Activated naive CD8-positive, alpha-beta T cell treated with anti-CD3 and anti-CD28 coated beads, Interleukin-2, amount 10 ng/mL, durations not matched to agents 7 days and 5 days (primary cell): ENCODE measurements at regions not wholly inside any gene's neighbourhood (a gene's known extent, or its start where the extent isn't known, plus 50 kb on each side); places are given as distances from the start of the nearest gene placed in this dataset.

Experiments used
- ATAC-seq: fragments of 150-1000 bp; cut with Tn5 transposase; one replicate; pipeline ENCODE4 v1.10.0; 2021; ENCODE audit warnings: low read depth, moderate library complexity
- POLR2A ChIA-PET: fragments of 350-600 bp; sonication (Branson Sonifier 250); formaldehyde crosslinking; loops from one replicate; lab custom pipeline; 2021; ENCODE audit warnings: antibody characterized with exemption; lab: Charles Lee
- DNase-seq: peaks from one replicate; pipeline ENCODE4 v3.0.0; 2021
- H3K27ac Mint-ChIP-seq: one replicate; pipeline ENCODE4 v1.8.0; 2022; ENCODE audit warnings: mild to moderate bottlenecking, mixed read lengths
- H3K27me3 Mint-ChIP-seq: one replicate; pipeline ENCODE4 v1.8.0; 2022; ENCODE audit warnings: mild to moderate bottlenecking, moderate library complexity, mixed read lengths
- H3K36me3 Mint-ChIP-seq: one replicate; pipeline ENCODE4 v1.8.0; 2021; ENCODE audit warnings: mild to moderate bottlenecking, mixed read lengths
- H3K4me1 Mint-ChIP-seq: one replicate; pipeline ENCODE4 v1.8.0; 2021; ENCODE audit warnings: mixed read lengths
- H3K4me3 Mint-ChIP-seq: one replicate; pipeline ENCODE4 v1.8.0; 2022; ENCODE audit warnings: mild to moderate bottlenecking, moderate library complexity, mixed read lengths
- H3K9me3 Mint-ChIP-seq: one replicate; pipeline ENCODE4 v1.8.0; 2021; ENCODE audit warnings: mixed read lengths

DNA sequence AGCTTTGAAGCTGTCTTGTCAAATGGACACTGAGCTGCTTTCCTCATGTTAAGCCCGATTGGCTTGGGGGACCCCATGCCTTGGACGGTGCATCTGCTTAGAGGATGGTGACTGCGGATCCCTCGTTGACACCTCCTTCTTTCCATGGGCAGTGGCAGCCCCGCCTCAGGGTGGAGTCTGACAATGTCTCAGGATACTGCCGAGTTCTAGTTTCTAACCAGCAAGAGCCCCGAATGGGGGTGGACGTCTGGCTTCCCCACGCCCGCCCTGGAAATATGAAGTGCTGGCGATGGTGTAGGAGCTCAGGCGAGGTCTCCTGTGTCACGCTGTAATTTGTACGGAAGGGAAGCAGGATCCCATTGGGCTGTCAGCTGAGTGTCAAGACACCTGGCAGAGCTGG lies 106.2 kb upstream of the CTBP2 start:
- no peak for ATAC-seq
- peaks cover 2% of the 10 kb centered on the region for H3K9me3 Mint-ChIP-seq
- no peaks in the 10 kb centered on the region for H3K4me1 Mint-ChIP-seq
- POLR2A ChIA-PET = no interaction called here
- no peak overlapping the region for H3K4me3 Mint-ChIP-seq
- no peak overlapping the region for H3K27ac Mint-ChIP-seq
- DNase-seq = no peak
- H3K27me3 Mint-ChIP-seq = no peaks in the 10 kb centered on the region
- no peaks in the 10 kb centered on the region for H3K36me3 Mint-ChIP-seq

DNA sequence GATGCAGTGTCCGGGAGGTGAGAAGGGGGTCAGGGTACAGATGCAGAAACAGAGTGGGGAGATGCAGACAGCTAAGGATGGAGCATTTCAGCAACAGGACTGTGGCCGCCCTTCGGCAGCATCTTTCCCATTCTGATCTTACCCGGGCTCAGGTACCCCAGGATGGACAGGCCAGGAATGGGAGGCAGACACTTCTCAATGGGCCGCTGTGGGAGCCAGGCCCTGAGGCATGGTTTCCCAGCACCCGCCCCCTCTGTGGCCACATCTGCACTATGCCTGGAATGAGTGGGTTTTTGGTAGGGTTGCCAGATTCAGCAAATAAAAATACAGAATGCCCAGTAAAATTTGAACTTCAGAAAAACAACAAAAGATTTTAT lies 105.2 kb upstream of the CTBP2 start:
- no peak overlapping the region for H3K27ac Mint-ChIP-seq
- H3K9me3 Mint-ChIP-seq = peaks cover 5% of the 10 kb centered on the region
- no peaks in the 10 kb centered on the region for H3K4me1 Mint-ChIP-seq
- H3K27me3 Mint-ChIP-seq = no peaks in the 10 kb centered on the region
- DNase-seq (no peak), ATAC-seq (no peak)
- H3K36me3 Mint-ChIP-seq = no peaks in the 10 kb centered on the region
- POLR2A ChIA-PET = no interaction called here
- no peak overlapping the region for H3K4me3 Mint-ChIP-seq

DNA sequence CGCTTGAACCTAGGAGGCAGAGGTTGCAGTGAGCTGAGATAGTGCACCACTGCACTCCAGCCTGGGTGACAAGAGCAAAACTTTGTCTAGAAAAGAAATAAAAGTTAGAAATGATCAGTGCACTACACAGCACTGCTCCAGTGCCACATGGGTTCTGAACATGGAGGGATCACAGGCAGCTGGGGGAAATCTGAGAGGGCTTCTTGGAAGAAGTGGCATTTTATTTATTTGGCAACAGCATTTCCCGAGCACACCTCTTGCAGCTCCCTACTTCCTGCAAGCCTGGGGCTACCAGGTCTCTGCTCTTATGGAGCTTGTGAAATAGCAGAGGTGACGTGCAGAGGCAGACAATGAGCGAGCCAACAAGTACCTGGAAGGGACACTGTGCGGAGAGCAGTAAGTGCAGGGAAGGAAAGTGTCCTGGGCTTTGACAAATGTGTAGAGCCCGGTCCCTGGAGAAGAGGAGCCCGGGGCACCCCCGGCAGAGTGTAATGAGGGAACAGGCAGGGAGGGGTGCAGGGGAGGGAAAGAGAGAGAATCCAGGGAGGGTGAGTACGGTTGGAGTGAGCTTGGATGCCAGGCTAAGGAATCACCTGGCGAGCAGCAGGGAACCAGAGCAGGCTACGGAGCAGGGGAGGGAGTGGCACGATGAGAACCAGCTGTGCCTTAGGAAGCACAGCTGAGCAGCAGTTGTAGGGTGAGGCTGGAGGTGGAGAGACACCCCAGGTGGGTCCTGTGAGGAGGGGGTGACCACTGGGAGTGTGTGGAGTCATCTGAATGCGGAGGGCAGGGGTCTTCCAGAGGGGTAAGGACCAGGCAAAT lies 104.6 kb upstream of the CTBP2 start:
- no peak overlapping the region for H3K27ac Mint-ChIP-seq
- DNase-seq (no peak), ATAC-seq (no peak)
- POLR2A ChIA-PET = no interaction called here
- peaks cover 5% of the 10 kb centered on the region for H3K9me3 Mint-ChIP-seq
- no peaks in the 10 kb centered on the region for H3K4me1 Mint-ChIP-seq
- H3K36me3 Mint-ChIP-seq = no peaks in the 10 kb centered on the region
- H3K4me3 Mint-ChIP-seq = no peak overlapping the region
- H3K27me3 Mint-ChIP-seq = no peaks in the 10 kb centered on the region

DNA sequence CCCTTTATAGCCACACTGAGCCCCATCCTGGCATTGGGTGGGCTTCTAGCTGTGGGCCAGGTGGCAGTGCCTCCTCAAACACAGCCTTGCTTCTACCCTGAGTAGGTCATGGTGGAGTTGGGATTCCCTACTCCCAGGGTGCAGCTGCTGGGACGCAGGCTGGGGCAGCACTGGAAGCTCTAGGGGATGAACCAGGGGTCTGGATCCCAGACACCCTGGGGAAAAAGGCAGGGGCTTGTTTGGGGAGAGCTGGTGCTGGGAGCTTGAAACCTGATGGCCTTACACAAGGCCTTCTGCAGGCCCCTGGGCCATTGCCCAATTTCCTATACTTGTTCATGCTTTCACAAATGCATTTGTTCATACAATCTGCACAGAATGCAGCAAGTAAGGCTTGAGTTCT lies 103.7 kb upstream of the CTBP2 start:
- Mint-ChIP-seq H3K27me3 (no peaks in the 10 kb centered on the region), H3K4me3 (no peak overlapping the region), H3K36me3 (no peaks in the 10 kb centered on the region), H3K4me1 (no peaks in the 10 kb centered on the region), H3K27ac (no peak overlapping the region), H3K9me3 (peaks cover 5% of the 10 kb centered on the region)
- no peak for ATAC-seq
- POLR2A ChIA-PET = no interaction called here
- DNase-seq = no peak

DNA sequence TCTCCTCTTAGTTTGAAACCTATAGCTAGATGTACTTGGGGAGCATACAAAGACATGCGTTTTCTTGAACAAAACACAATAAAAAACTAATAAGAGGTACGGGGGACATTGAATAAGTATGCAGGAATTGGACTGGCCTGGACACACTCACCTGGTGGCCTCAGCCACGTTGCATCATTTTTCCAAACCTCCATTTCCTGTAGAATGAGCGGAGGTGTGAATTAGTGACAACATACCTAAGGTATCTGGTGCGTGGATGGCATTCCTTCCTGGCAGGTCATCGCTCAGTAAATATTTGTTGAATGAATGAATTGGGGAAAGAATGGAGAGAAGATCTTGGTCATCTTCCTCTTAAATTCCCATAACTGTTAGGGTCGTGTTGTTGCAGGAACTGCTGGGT lies 103.2 kb upstream of the CTBP2 start:
- no peaks in the 10 kb centered on the region for H3K36me3 Mint-ChIP-seq
- no peaks in the 10 kb centered on the region for H3K27me3 Mint-ChIP-seq
- POLR2A ChIA-PET = no interaction called here
- no peak for ATAC-seq
- H3K4me3 Mint-ChIP-seq = no peak overlapping the region
- DNase-seq = no peak
- H3K4me1 Mint-ChIP-seq = no peaks in the 10 kb centered on the region
- peaks cover 5% of the 10 kb centered on the region for H3K9me3 Mint-ChIP-seq
- no peak overlapping the region for H3K27ac Mint-ChIP-seq

DNA sequence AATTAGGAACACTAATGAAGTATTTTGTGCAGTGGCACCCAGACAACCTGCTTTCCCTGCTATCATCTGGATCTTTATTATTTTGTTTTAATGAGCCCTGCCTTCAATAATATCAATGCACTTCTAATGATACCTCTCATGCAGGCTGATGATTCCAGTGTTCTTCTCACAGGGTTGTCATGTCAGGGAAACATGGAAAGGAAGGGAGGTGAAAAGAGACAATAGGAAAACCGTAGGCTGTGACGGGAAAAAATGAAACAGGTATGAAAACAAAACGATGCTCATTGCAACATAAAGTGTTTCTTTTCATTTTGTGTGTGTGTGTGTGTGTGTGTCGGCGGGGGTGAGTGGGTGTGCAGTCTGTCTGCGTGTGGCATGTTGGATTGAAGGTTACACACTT lies 102.6 kb upstream of the CTBP2 start:
- no peak for DNase-seq
- Mint-ChIP-seq H3K4me1 (no peaks in the 10 kb centered on the region), H3K4me3 (no peak overlapping the region), H3K36me3 (no peaks in the 10 kb centered on the region), H3K27me3 (no peaks in the 10 kb centered on the region), H3K9me3 (peaks cover 5% of the 10 kb centered on the region), H3K27ac (no peak overlapping the region)
- ATAC-seq = no peak
- POLR2A ChIA-PET = no interaction called here

DNA sequence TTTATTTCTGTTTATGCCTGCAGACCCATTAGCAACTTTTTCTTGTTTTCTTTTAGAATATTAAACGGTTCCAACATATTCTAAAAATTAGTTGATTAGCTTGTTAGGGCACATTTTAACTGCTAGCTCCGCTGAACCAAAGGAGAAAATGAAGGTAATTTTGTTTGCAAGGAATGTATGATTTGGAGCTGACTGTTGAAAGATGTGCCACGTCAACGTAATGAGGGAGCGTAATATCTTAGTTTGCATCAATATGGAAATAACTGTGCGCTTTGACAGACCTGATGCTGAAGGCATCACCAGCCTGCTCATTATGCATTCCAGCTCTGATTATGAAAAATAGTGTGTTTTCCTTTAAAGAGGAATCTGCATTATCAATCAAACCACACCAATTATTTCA lies 102.0 kb upstream of the CTBP2 start:
- Mint-ChIP-seq H3K9me3 (peaks cover 5% of the 10 kb centered on the region), H3K27ac (no peak overlapping the region), H3K4me1 (no peaks in the 10 kb centered on the region), H3K27me3 (no peaks in the 10 kb centered on the region), H3K36me3 (no peaks in the 10 kb centered on the region), H3K4me3 (no peak overlapping the region)
- POLR2A ChIA-PET = no interaction called here
- DNase-seq (no peak), ATAC-seq (no peak)

DNA sequence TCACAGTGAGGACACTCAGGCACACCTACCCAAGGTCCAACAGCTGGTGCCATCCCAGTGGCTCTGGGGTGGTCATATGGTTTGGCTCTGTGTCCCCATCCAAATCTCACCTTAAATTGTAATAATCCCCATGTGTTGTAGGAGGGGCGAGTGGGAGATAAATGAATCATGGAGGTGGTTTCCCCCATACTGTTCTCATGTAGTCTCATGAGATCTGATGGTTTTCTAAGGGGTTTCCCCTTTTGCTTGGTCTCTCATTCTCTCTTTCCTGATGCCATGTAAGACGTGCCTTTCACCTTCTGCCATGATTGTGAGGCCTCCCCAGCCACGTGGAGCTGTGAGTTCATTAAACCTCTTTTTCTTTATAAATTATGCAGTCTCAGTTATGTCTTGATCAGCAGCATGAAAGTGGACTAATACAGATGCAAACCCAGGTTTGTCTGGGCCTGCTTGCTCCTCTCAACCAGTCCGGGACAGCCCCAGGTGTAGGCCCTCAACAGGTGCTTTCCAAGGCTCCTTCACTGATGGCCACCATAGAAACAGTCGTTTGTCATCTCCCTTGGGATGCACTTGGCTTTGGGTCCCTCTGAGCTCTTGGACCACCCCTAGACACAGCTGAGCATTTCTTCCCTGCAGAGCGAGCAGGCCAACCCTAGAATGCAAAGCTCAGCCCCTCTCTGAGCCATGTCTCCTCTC lies 101.3 kb upstream of the CTBP2 start:
- POLR2A ChIA-PET = no interaction called here
- Mint-ChIP-seq H3K27ac (no peak overlapping the region), H3K36me3 (no peaks in the 10 kb centered on the region), H3K4me3 (no peak overlapping the region), H3K9me3 (peaks cover 5% of the 10 kb centered on the region), H3K27me3 (no peaks in the 10 kb centered on the region), H3K4me1 (no peaks in the 10 kb centered on the region)
- no peak for ATAC-seq
- no peak for DNase-seq

DNA sequence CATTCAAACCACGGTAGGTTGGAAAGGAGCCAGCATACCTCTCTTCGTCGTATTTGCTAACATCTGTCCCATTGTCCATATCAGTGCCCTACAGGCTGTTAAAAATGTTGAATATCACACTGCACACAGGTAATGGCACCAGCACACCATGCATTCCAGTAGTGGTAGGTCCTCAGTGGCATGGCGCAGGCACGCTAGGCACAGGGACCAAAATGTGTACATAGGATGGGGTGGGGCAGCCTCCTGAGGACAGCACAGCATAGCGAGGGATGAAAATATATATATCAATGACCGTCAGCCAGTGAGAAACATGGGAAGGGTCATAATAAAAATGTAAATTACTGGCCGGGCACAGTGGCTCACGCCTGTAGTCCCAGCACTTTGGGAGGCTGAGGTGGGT lies 99.9 kb upstream of the CTBP2 start:
- H3K4me1 Mint-ChIP-seq = no peaks in the 10 kb centered on the region
- ATAC-seq = no peak
- H3K27ac Mint-ChIP-seq = no peak overlapping the region
- peaks cover 6% of the 10 kb centered on the region for H3K9me3 Mint-ChIP-seq
- POLR2A ChIA-PET = no interaction called here
- H3K27me3 Mint-ChIP-seq = no peaks in the 10 kb centered on the region
- H3K4me3 Mint-ChIP-seq = no peak overlapping the region
- H3K36me3 Mint-ChIP-seq = no peaks in the 10 kb centered on the region
- DNase-seq = no peak

DNA sequence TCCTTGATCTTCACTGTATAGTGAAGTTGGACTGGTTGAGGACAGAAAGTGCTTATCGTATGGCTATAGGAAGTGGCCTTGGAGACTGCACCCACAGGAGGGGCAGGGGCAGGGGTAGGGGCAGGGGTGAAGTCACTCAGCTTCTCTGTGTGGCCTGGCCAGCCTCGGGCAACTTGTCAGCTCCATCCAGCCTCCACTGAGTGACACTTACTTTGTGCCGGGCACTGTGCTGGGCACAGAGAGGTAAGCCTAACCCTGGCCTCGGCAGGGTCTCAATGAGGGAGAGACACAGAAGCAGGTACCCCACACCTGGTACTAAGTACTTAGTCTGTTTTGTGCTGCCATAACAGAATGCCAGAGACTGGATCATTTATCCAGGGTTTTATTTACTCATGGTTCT lies 99.3 kb upstream of the CTBP2 start:
- Mint-ChIP-seq H3K36me3 (no peaks in the 10 kb centered on the region), H3K27ac (no peak overlapping the region), H3K27me3 (no peaks in the 10 kb centered on the region), H3K4me3 (no peak overlapping the region), H3K4me1 (no peaks in the 10 kb centered on the region), H3K9me3 (peaks cover 6% of the 10 kb centered on the region)
- DNase-seq (no peak), ATAC-seq (no peak)
- POLR2A ChIA-PET = no interaction called here

DNA sequence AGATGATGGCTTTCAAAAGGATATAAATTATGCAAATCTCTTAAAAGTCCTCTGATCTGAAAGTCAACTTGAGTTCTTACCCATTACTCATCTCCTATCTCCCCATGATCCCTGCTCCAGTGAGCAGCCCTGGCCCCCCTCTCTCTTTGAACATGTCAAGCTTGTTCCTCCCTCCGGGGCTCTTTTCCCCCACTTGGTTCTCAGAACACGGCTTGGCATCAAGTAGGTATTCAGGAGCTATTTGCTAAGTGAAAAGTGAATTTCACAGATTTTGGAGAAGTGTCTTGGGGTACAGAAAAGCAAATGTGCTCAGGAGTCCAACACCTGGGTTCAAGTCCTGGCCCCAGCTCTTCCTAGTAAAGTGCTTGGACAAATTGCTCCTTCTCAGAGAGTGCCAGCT lies 98.3 kb upstream of the CTBP2 start:
- POLR2A ChIA-PET = no interaction called here
- no peaks in the 10 kb centered on the region for H3K36me3 Mint-ChIP-seq
- DNase-seq (no peak), ATAC-seq (no peak)
- no peaks in the 10 kb centered on the region for H3K4me1 Mint-ChIP-seq
- no peak overlapping the region for H3K4me3 Mint-ChIP-seq
- H3K27me3 Mint-ChIP-seq = no peaks in the 10 kb centered on the region
- no peak overlapping the region for H3K27ac Mint-ChIP-seq
- peaks cover 6% of the 10 kb centered on the region for H3K9me3 Mint-ChIP-seq

DNA sequence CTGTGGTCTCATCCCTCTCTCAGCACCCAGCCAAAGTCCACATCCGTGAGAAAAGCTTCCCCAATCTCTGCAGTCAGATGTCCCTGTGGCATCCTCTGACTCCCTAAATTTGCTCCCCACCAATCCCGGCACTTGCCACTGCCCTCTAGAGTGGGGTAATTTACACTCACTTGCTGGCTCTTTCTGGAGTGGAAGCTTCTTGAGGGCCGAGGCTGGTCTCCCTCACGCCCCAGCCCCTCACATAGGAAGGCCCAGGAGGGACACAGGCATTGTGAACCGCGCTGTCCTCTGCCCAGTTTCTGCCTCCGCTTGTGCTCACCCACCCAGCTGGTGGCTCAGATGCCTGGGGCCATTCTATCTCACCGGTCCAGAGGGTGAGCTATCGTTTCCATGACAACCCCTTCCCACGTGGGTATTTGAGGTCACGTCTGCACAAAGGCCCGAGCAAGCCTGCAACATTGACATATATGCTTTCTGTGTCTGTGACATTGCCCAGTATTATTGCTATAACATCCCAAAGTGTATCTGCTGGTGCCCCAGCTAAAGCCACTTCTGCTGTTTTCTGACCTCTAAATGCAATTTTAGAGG lies 97.3 kb upstream of the CTBP2 start:
- ATAC-seq = no peak
- Mint-ChIP-seq H3K36me3 (no peaks in the 10 kb centered on the region), H3K9me3 (peaks cover 10% of the 10 kb centered on the region), H3K27ac (no peak overlapping the region), H3K4me3 (no peak overlapping the region), H3K27me3 (no peaks in the 10 kb centered on the region), H3K4me1 (no peaks in the 10 kb centered on the region)
- DNase-seq = no peak
- POLR2A ChIA-PET = no interaction called here

DNA sequence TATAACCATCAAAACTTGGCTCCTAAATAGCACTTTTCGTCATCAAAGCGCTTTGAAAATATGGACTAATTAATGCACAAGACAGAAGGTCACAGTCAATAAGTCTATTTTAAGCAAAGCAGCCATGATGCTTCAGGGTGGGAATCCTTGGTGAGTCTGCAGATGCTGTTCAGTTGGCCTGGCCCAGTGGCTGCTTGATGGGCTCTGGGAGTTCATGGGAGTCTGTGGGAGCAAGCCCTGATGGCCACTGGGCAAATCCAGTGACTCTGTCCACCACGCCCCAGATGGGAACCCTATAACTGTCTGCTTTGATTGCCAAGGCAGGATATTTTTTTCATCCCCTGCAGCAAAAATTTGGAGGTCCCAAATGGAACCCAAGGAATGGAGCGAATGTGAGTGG lies 95.7 kb upstream of the CTBP2 start:
- no peak overlapping the region for H3K27ac Mint-ChIP-seq
- no peak overlapping the region for H3K4me3 Mint-ChIP-seq
- H3K4me1 Mint-ChIP-seq = no peaks in the 10 kb centered on the region
- no peaks in the 10 kb centered on the region for H3K27me3 Mint-ChIP-seq
- no peaks in the 10 kb centered on the region for H3K36me3 Mint-ChIP-seq
- POLR2A ChIA-PET = no interaction called here
- DNase-seq = no peak
- ATAC-seq = no peak
- peaks cover 16% of the 10 kb centered on the region for H3K9me3 Mint-ChIP-seq

DNA sequence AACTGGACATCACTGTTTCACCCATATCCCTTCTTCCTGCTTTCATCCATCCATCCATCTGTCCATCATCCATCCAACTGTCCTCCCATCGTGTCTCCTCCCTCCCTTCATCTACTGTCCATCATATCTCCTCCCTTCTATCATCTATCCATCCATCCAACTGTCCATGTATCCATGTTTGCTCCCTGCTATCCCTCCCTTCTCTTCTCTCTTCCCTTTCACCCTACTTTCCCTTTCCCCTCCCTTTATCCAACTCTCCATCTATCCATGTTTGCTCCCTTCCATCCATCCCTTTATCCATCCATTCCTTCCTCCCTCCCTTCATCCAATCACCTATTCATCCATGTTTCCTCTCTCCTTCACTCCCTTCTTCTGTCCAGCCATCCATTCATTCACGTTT lies 92.6 kb upstream of the CTBP2 start:
- H3K4me1 Mint-ChIP-seq = no peaks in the 10 kb centered on the region
- POLR2A ChIA-PET = no interaction called here
- no peaks in the 10 kb centered on the region for H3K27me3 Mint-ChIP-seq
- no peak overlapping the region for H3K27ac Mint-ChIP-seq
- DNase-seq = no peak
- H3K36me3 Mint-ChIP-seq = no peaks in the 10 kb centered on the region
- peaks cover 14% of the 10 kb centered on the region for H3K9me3 Mint-ChIP-seq
- no peak for ATAC-seq
- no peak overlapping the region for H3K4me3 Mint-ChIP-seq
